HL-60 (cell line): ENCODE measurements at regions not wholly inside any gene's neighbourhood (a gene's known extent, or its start where the extent isn't known, plus 50 kb on each side); places are given as distances from the start of the nearest gene placed in this dataset.

Source experiments
- DNase-seq, 2 experiments: peaks; one replicate each; pipeline ENCODE4 v3.0.0-alpha.2; 2010 to 2020; ENCODE audit warnings: low read depth in 1 of 2, low spot score in 1 of 2
- H3K27ac ChIP-seq: fragments of 250-450 bp; sonication (Bioruptor Pico); replicated peaks from 2 replicates; pipeline ENCODE4 v1.5.1; 2020; ENCODE audit warnings: mild to moderate bottlenecking, moderate library complexity
- H3K27me3 ChIP-seq: fragments of 250-450 bp; sonication (Bioruptor Pico); 2 replicates; pipeline ENCODE4 v1.5.1; 2021; ENCODE audit warnings: mild to moderate bottlenecking, moderate library complexity; ENCODE audit not compliant: insufficient read depth, poor library complexity, severe bottlenecking
- H3K4me3 ChIP-seq: replicated peaks from 2 replicates; pipeline ENCODE4 v1.5.1; 2011; ENCODE audit warnings: mild to moderate bottlenecking, control low read depth, low read length; ENCODE audit not compliant: insufficient read depth
- GABPA ChIP-seq: IDR thresholded peaks from 2 replicates; pipeline ENCODE4 v1.6.1; 2012; ENCODE audit warnings: low read depth
- POLR2AphosphoS5 ChIP-seq: IDR thresholded peaks from 2 replicates; pipeline ENCODE4 v1.6.1; 2012; ENCODE audit warnings: low read depth
- SPI1 ChIP-seq: IDR thresholded peaks from 2 replicates; pipeline ENCODE4 v1.6.1; 2012; ENCODE audit warnings: low read depth, mild to moderate bottlenecking, borderline replicate concordance
- TF ChIP-seq, protein P1 (sequence below): IDR thresholded peaks from 2 replicates; pipeline ENCODE4 v1.6.1; 2012; ENCODE audit warnings: low read depth; ENCODE audit not compliant: insufficient replicate concordance
- TF ChIP-seq, protein P2 (sequence below): IDR thresholded peaks from one replicate; pipeline ENCODE4 v1.5.1; 2011; ENCODE audit warnings: low read length, control low read depth, inconsistent platforms; ENCODE audit not compliant: insufficient read depth

DNA sequence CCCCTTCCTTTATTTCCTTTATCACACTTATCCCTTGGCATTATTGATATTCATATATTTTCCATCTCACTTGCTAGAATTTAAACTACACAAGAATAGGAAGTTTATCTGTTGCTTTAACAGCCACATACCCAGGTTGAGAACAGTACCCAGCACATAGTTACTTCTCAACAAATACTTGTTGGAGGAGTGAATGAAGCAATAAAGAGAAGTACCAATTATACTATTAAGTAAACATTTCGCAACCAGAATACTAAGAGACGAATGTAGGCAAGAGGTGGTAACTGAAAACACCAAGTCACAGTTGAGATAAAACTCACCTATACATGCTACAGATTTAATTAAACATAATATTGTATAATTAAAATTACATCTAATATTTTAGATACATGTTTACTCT is 110.9 kb downstream of the FSCB start:
- Histone ChIP-seq H3K27ac (no peak overlapping the region), H3K27me3 (no peaks in the 10 kb centered on the region), H3K4me3 (no peak overlapping the region)
- TF ChIP-seq, protein P1, sequence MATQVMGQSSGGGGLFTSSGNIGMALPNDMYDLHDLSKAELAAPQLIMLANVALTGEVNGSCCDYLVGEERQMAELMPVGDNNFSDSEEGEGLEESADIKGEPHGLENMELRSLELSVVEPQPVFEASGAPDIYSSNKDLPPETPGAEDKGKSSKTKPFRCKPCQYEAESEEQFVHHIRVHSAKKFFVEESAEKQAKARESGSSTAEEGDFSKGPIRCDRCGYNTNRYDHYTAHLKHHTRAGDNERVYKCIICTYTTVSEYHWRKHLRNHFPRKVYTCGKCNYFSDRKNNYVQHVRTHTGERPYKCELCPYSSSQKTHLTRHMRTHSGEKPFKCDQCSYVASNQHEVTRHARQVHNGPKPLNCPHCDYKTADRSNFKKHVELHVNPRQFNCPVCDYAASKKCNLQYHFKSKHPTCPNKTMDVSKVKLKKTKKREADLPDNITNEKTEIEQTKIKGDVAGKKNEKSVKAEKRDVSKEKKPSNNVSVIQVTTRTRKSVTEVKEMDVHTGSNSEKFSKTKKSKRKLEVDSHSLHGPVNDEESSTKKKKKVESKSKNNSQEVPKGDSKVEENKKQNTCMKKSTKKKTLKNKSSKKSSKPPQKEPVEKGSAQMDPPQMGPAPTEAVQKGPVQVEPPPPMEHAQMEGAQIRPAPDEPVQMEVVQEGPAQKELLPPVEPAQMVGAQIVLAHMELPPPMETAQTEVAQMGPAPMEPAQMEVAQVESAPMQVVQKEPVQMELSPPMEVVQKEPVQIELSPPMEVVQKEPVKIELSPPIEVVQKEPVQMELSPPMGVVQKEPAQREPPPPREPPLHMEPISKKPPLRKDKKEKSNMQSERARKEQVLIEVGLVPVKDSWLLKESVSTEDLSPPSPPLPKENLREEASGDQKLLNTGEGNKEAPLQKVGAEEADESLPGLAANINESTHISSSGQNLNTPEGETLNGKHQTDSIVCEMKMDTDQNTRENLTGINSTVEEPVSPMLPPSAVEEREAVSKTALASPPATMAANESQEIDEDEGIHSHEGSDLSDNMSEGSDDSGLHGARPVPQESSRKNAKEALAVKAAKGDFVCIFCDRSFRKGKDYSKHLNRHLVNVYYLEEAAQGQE, result no peak
- TF ChIP-seq SPI1, result no peak
- TF ChIP-seq, protein P2, sequence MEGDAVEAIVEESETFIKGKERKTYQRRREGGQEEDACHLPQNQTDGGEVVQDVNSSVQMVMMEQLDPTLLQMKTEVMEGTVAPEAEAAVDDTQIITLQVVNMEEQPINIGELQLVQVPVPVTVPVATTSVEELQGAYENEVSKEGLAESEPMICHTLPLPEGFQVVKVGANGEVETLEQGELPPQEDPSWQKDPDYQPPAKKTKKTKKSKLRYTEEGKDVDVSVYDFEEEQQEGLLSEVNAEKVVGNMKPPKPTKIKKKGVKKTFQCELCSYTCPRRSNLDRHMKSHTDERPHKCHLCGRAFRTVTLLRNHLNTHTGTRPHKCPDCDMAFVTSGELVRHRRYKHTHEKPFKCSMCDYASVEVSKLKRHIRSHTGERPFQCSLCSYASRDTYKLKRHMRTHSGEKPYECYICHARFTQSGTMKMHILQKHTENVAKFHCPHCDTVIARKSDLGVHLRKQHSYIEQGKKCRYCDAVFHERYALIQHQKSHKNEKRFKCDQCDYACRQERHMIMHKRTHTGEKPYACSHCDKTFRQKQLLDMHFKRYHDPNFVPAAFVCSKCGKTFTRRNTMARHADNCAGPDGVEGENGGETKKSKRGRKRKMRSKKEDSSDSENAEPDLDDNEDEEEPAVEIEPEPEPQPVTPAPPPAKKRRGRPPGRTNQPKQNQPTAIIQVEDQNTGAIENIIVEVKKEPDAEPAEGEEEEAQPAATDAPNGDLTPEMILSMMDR, result no peak
- TF ChIP-seq GABPA, result no peak
- no peak for TF ChIP-seq POLR2AphosphoS5
- DNase-seq, result no peak

DNA sequence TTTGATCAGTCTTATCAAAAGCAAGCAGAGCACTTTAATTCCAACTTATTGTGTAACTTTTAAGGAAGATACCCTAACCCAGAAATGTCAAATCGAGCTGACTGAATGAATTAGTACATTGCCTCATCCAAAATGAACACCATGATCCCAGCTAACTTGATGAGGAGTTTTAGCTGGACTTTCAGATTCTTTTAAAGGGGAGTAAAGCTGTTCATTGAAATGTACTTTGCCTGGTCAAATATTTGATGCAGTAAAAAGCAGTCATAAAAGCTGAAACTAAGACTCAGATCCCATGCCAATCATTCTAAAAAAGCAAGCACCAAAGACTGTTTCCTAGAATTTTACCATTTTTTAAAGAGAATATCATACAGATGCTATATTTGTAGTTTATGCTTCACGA is 114.1 kb downstream of the FSCB start:
- no peak overlapping the region for H3K4me3 ChIP-seq
- no peak for DNase-seq
- TF ChIP-seq, protein P1, result no peak
- no peak for TF ChIP-seq POLR2AphosphoS5
- TF ChIP-seq, protein P2, result no peak
- no peak for TF ChIP-seq SPI1
- no peak for TF ChIP-seq GABPA
- no peaks in the 10 kb centered on the region for H3K27me3 ChIP-seq
- no peak overlapping the region for H3K27ac ChIP-seq

DNA sequence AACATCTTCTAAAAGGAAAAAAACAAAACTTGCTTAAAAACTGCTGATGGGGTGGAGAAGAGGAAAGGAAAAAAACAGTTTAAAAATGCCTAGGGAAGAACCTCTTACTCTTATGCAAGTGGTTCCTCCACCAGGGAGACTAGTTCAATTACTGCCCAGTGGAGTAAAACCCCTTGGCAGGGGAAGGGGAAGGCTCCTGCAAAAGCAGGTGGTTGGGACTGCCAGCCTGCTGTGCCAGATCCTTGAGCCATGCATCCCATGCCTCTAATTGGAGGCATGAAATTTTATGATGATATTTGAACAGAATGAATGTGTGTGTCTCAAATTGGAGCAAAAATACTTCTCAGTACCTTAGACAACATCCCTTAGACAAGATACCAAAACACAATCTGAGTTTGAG is 118.8 kb downstream of the FSCB start:
- Histone ChIP-seq H3K27ac (no peak overlapping the region), H3K27me3 (no peaks in the 10 kb centered on the region), H3K4me3 (no peak overlapping the region)
- DNase-seq, result no peak
- no peak for TF ChIP-seq GABPA
- TF ChIP-seq, protein P2, result no peak
- no peak for TF ChIP-seq SPI1
- TF ChIP-seq, protein P1, result no peak
- no peak for TF ChIP-seq POLR2AphosphoS5
